GM12878 (cell line): ENCODE measurements at regions not wholly inside any gene's neighbourhood (a gene's known extent, or its start where the extent isn't known, plus 50 kb on each side); places are given as distances from the start of the nearest gene placed in this dataset.

Experiments used
- EGR1 ChIP-seq, 2 experiments: IDR thresholded peaks; 1 replicate in 1 of 2; 2 replicates in 1 of 2; pipeline ENCODE4 v1.6.1; 2011 to 2012; ENCODE audit warnings: low read depth in 2 of 2, low read length in 2 of 2, borderline replicate concordance in 1 of 2, mild to moderate bottlenecking in 1 of 2, moderate library complexity in 1 of 2
- MAX ChIP-seq: IDR thresholded peaks from 2 replicates; pipeline ENCODE4 v1.6.1; 2012; ENCODE audit warnings: low read depth, low read length, improper control_type of control experiment
- MYC ChIP-seq: IDR thresholded peaks from 2 replicates; pipeline ENCODE4 v1.6.1; 2011; ENCODE audit warnings: mild to moderate bottlenecking, low read length, moderate library complexity, inconsistent platforms; ENCODE audit not compliant: insufficient read depth, insufficient replicate concordance, insufficient read length, severe bottlenecking
- TAF1 ChIP-seq: IDR thresholded peaks from 2 replicates; pipeline ENCODE4 v1.6.1; 2011; ENCODE audit warnings: mild to moderate bottlenecking, low read depth, low read length, borderline replicate concordance
- TARDBP ChIP-seq: IDR thresholded peaks from 2 replicates; pipeline ENCODE4 v1.6.1; 2016; ENCODE audit warnings: borderline replicate concordance

DNA sequence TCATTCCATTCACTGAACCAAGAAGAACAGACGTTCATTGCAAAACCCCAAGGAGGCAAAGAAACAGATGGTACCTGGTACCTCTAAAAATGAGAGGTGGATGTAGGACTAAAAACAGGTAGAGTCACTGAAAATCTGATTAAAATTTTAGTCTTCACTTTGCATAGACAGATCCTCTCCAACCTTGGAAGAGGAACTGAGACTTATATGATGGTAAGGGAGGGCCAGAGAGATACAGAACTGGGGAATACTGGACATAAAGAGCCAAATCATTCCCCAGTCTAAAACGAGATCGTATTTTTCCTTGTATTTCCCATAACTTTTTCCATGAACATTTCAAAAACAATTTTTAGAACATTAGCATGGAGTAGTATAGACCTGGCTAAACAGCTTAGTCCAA is 59.7 kb upstream of the SPOPL start:
- TF ChIP-seq MYC (no peak), TARDBP (no peak), MAX (no peak), TAF1 (no peak), EGR1 (IDR thresholded peaks at IDR 0.05; ENCODE audit: borderline replicate concordance in 1 of 2, low read depth in 2 of 2, low read length in 2 of 2) (no peak)
